HEK293T (cell line): ENCODE measurements at regions not wholly inside any gene's neighbourhood (a gene's known extent, or its start where the extent isn't known, plus 50 kb on each side); places are given as distances from the start of the nearest gene placed in this dataset.

Experiments used
- CTCF ChIA-PET: fragments of 350-600 bp; formaldehyde crosslinking; extraction: SDS; loops from one replicate; lab custom pipeline; 2021; ENCODE audit warnings: antibody characterized with exemption, inconsistent platforms; lab: Yijun Ruan, JAX
- POLR2A ChIA-PET: fragments of 350-600 bp; formaldehyde crosslinking; extraction: SDS; loops from one replicate; lab custom pipeline; 2020; ENCODE audit warnings: antibody characterized with exemption, inconsistent platforms; lab: Yijun Ruan, JAX
- DNase-seq: peaks from one replicate; pipeline ENCODE4 v3.0.0; 2012; ENCODE audit warnings: mixed read lengths; ENCODE audit errors: extremely low spot score
- ARNT ChIP-seq: fragments of 450-650 bp; IDR thresholded peaks from 2 replicates; pipeline ENCODE4 v1.6.1; 2017; ENCODE audit warnings: mild to moderate bottlenecking
- BHLHE40 ChIP-seq: fragments of 450-650 bp; IDR thresholded peaks from 2 replicates; pipeline ENCODE4 v1.6.1; 2016; ENCODE audit warnings: mild to moderate bottlenecking, moderate library complexity, borderline replicate concordance
- CTBP1 ChIP-seq: fragments of 450-650 bp; IDR thresholded peaks from 2 replicates; pipeline ENCODE4 v1.6.1; 2016; ENCODE audit warnings: borderline replicate concordance
- ELF4 ChIP-seq: fragments of 450-650 bp; IDR thresholded peaks from 2 replicates; pipeline ENCODE4 v1.6.1; 2017; ENCODE audit warnings: antibody characterized with exemption
- FOXA1 ChIP-seq: fragments of 450-650 bp; IDR thresholded peaks from 2 replicates; pipeline ENCODE4 v1.6.1; 2016; ENCODE audit warnings: mild to moderate bottlenecking
- FOXK2 ChIP-seq: fragments of 450-650 bp; IDR thresholded peaks from 2 replicates; pipeline ENCODE4 v1.6.1; 2016; ENCODE audit warnings: mild to moderate bottlenecking
- FOXM1 ChIP-seq: fragments of 450-650 bp; IDR thresholded peaks from 2 replicates; pipeline ENCODE4 v1.6.1; 2017; ENCODE audit warnings: mild to moderate bottlenecking, borderline replicate concordance
- HDGF ChIP-seq: fragments of 450-650 bp; IDR thresholded peaks from 2 replicates; pipeline ENCODE4 v1.6.1; 2017; ENCODE audit warnings: antibody characterized with exemption, borderline replicate concordance
- L3MBTL2 ChIP-seq: fragments of 450-650 bp; conservative IDR thresholded peaks from 2 replicates; pipeline ENCODE4 v1.6.1; 2016; ENCODE audit warnings: mild to moderate bottlenecking
- LEF1 ChIP-seq: fragments of 450-650 bp; IDR thresholded peaks from 2 replicates; pipeline ENCODE4 v1.6.1; 2017; ENCODE audit warnings: mild to moderate bottlenecking, borderline replicate concordance
- NFRKB ChIP-seq: fragments of 450-650 bp; IDR thresholded peaks from 2 replicates; pipeline ENCODE4 v1.6.1; 2016; ENCODE audit warnings: mild to moderate bottlenecking, moderate library complexity
- SP1 ChIP-seq: fragments of 450-650 bp; IDR thresholded peaks from 2 replicates; pipeline ENCODE4 v1.6.1; 2017
- SUZ12 ChIP-seq: fragments of 450-650 bp; IDR thresholded peaks from 2 replicates; pipeline ENCODE4 v1.6.1; 2016; ENCODE audit warnings: mild to moderate bottlenecking
- TARDBP ChIP-seq: fragments of 450-650 bp; IDR thresholded peaks from 2 replicates; pipeline ENCODE4 v1.6.1; 2016
- ZNF384 ChIP-seq: fragments of 450-650 bp; IDR thresholded peaks from 2 replicates; pipeline ENCODE4 v1.6.1; 2016
- TF ChIP-seq, protein P1 (sequence below): fragments of 450-650 bp; IDR thresholded peaks from 2 replicates; pipeline ENCODE4 v1.6.1; 2016

DNA sequence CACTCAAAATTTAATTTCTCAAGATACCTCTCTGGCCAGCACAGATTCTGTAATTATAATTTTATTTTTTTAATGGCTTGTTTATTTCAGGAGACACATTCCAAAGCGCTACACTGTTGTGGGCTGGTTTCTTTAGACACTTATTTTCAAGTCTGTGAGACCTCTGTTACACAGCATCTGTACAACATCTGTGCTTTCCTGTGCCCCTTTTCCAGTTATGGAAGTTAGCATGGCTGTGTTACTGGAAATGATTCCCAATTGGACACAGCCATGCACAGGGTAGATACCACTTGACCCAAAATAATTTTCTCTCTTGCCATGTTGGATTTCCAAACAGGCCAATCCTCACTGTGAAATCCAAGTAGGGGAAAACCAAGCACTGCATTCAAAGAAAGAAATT, 172.3 kb upstream of the ADCY1 start:
- CTCF ChIA-PET = no interaction called here
- no peak for DNase-seq
- no peak for TF ChIP-seq SP1
- no peak for TF ChIP-seq TARDBP
- TF ChIP-seq FOXM1 = no peak
- TF ChIP-seq ZNF384 = no peak
- no peak for TF ChIP-seq NFRKB
- no peak for TF ChIP-seq ELF4
- TF ChIP-seq ARNT = no peak
- TF ChIP-seq SUZ12 = no peak
- POLR2A ChIA-PET = no interaction called here

DNA sequence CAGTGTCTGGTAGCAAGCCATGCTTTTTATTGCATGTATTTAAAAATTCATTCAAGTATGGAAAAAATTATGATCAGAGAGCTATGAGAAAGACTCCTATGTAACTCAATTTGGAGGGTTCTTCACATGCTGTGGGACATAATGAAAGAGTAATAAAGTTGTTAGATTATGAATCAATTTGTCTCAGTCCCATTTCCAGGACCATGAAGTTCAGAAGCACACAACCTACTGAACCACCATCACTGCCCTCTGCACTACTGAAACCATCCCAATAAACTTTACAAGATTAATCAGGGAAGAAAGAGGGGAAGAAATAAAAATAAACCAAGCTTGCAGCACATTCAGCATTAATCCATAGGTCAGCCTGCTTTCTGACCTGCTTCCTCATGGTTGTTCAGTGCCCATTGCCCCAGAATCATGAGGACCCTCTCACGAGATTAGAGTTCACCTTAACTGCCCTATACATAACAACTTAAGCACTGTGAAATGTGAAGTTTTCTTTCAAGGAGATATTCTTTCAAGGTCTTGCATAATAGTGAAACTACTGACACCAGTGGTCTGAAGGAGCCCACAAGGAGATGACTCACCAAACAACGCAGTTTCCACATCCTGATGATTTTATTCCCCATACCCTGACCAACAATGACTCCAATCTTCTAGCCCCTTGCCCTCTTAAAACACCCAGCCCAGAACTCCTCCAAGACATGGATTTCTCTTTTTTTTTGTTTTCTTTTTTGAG, 171.5 kb upstream of the ADCY1 start:
- no peak for TF ChIP-seq NFRKB
- CTCF ChIA-PET = no interaction called here
- POLR2A ChIA-PET = no interaction called here
- no peak for DNase-seq

DNA sequence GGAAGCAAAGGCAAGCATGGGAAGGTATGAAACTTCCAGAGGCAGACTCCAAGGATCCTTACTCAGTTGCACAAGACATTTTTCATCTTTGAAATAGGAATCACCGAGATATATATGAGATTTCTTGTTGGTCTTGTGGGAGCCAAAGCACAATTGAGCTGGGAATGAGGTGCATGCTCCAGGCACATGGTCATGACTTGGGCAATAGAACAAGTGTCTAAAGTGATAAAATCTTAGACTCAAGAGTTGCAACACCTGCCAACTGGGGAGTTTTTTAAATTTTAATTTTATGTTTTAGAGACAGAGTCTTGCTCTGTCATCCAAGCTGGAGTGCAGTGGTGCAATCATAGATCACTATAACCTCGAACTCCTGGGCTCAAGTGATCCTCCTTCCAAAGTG, 169.5 kb upstream of the ADCY1 start:
- no peak for DNase-seq
- TF ChIP-seq SUZ12 (no peak), ZNF384 (no peak), FOXM1 (no peak), FOXA1 (no peak), ARNT (no peak), CTBP1 (no peak), SP1 (no peak), FOXK2 (no peak), TARDBP (no peak), HDGF (no peak), BHLHE40 (no peak), NFRKB (no peak), L3MBTL2 (no peak), ELF4 (no peak), LEF1 (no peak)
- TF ChIP-seq, protein P1, sequence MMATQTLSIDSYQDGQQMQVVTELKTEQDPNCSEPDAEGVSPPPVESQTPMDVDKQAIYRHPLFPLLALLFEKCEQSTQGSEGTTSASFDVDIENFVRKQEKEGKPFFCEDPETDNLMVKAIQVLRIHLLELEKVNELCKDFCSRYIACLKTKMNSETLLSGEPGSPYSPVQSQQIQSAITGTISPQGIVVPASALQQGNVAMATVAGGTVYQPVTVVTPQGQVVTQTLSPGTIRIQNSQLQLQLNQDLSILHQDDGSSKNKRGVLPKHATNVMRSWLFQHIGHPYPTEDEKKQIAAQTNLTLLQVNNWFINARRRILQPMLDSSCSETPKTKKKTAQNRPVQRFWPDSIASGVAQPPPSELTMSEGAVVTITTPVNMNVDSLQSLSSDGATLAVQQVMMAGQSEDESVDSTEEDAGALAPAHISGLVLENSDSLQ = no peak
- ChIA-PET POLR2A (no interaction called here), CTCF (no interaction called here)

DNA sequence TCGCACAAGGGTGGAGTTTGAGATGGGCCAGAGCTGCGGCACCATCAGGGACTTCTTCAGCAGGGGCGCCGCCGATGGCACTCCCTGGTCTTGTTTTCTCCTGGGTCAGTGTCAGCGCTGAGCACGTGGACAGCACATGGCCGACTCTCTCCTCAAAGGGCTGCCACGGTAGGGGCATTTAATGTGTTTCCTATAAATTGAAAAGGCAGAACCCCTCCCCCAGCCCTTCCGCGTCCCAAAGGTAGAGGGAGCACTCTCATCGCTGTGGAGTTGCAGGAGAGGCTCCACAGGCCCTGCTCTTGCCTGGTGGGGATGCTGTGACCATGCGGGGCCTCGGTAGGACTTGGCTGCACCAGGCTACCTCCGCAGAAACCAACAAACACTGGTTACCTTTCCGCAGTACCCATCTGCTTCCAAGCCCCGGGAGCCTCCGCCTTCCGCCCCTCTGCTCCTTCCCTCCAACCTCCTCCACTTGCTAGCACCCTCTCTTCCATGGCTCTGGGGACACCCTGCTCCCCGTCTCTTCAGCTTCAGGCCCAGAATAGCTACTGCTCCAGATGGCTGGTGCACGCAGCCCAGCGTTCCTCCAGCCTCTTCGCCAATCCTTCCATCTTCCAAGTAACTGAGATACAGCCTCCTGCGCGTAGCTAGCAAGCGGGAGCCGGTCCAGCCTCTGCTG, 166.3 kb upstream of the ADCY1 start:
- ChIA-PET CTCF (no interaction called here), POLR2A (no interaction called here)
- TF ChIP-seq L3MBTL2 (peak; percentile 34; the same call in 1 of the 2 replicates), FOXA1 (no peak)
- DNase-seq = peak; percentile 10

DNA sequence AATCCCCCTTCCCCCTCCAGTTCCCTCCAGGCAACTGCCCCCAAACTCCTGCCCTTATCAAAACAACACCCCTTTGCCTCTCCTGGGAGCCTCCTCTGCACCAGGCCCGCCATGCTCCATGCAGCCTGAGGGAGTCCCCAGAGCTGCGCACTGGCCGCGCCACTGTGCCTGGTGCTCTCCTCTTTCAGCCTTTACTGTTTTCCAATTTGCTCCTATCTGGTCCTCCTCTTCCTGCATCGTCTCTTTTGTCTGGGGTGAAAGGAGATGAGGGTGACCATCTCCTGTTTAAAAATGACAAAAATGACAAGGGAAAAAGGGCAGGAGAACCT, 165.8 kb upstream of the ADCY1 start:
- ChIA-PET POLR2A (no interaction called here), CTCF (no interaction called here)
- DNase-seq = no peak
- TF ChIP-seq TARDBP (no peak), ZNF384 (no peak), L3MBTL2 (no peak), ELF4 (no peak), FOXM1 (no peak), NFRKB (no peak)

DNA sequence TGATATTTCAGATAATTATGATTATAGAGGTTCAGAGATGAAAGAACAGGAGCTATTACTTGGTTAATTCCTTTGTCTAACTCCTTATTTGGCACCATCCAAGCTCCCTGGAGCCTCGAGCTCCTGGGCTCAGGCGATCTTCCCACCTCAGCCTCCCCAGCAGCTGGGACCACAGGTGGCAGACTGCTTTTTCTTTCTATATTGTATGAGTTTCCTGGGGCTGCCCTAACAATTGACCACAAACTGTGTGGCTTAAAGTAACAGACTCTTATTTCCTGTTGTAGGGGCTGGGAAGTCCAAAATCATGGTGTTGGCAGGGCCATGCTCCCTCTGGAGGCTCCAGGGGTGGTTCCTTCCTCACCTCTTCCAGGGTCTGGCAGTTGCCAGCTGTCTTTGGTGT, 163.3 kb upstream of the ADCY1 start:
- ChIA-PET CTCF (no interaction called here), POLR2A (no interaction called here)
- DNase-seq = no peak
- no peak for TF ChIP-seq ZNF384
- TF ChIP-seq TARDBP = no peak
- TF ChIP-seq L3MBTL2 = no peak
- TF ChIP-seq ELF4 = no peak
- TF ChIP-seq NFRKB = no peak
- TF ChIP-seq FOXK2 = no peak
- no peak for TF ChIP-seq FOXA1
- no peak for TF ChIP-seq BHLHE40
- no peak for TF ChIP-seq FOXM1
- no peak for TF ChIP-seq CTBP1
- TF ChIP-seq HDGF = no peak
- no peak for TF ChIP-seq LEF1
- TF ChIP-seq ARNT = no peak
- TF ChIP-seq SUZ12 = no peak
- TF ChIP-seq, protein P1 = no peak
- no peak for TF ChIP-seq SP1

DNA sequence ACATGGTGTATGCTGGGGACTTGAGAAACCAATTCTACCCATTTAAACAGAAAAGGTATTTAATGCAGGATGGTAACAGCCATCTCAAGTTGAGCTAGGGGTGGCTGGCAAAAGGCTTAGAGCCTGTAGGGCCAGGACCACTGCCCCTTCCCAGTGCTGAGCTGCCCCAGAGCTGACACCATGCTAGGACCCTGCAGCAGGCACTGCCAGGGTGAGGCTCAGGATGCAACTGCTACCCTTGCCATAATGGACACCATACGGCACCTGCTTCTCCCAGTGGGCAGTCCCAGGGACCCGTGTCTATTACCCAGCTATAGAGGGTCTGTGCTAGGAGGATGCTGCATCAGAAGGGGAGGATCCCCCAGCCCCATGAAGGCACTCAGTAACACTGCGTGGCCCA, 160.7 kb upstream of the ADCY1 start:
- POLR2A ChIA-PET = no interaction called here
- no peak for TF ChIP-seq SP1
- no peak for TF ChIP-seq ELF4
- no peak for TF ChIP-seq TARDBP
- no peak for TF ChIP-seq FOXA1
- TF ChIP-seq ARNT = no peak
- no peak for TF ChIP-seq SUZ12
- no peak for TF ChIP-seq ZNF384
- no peak for TF ChIP-seq BHLHE40
- TF ChIP-seq FOXM1 = no peak
- no peak for TF ChIP-seq CTBP1
- TF ChIP-seq, protein P1 = no peak
- no peak for DNase-seq
- CTCF ChIA-PET = no interaction called here
